Smooth muscle cell (in vitro differentiated cells): ENCODE measurements at regions not wholly inside any gene's neighbourhood (a gene's known extent, or its start where the extent isn't known, plus 50 kb on each side); places are given as distances from the start of the nearest gene placed in this dataset.

Experiments used
- DNase-seq: peaks from one replicate; lab custom pipeline; 2025; ENCODE audit not compliant: unreplicated experiment; lab: John Stamatoyannopoulos, UW
- H2AFZ ChIP-seq: fragments of 200-600 bp; sonication (generic); 2 replicates; pipeline ENCODE4 v1.6.0; 2016; ENCODE audit warnings: antibody characterized with exemption, low read depth, mild to moderate bottlenecking
- H3F3A ChIP-seq: fragments of 200-600 bp; sonication (generic); 2 replicates; pipeline ENCODE4 v1.6.0; 2017; ENCODE audit warnings: antibody characterized with exemption, low read depth
- H3K27ac ChIP-seq: fragments of 200-600 bp; sonication (generic); 2 replicates; pipeline ENCODE4 v1.5.1; 2016; ENCODE audit warnings: low read depth, mild to moderate bottlenecking
- H3K27me3 ChIP-seq: fragments of 200-600 bp; sonication (generic); 2 replicates; pipeline ENCODE4 v1.6.1; 2016; ENCODE audit warnings: low read depth, mild to moderate bottlenecking
- H3K36me3 ChIP-seq: fragments of 200-600 bp; sonication (generic); 2 replicates; pipeline ENCODE4 v1.5.1; 2016; ENCODE audit warnings: low read depth
- H3K4me1 ChIP-seq: fragments of 200-600 bp; sonication (generic); 2 replicates; pipeline ENCODE4 v1.5.1; 2016; ENCODE audit warnings: low read depth
- H3K4me2 ChIP-seq: fragments of 200-600 bp; sonication (generic); 2 replicates; pipeline ENCODE4 v1.6.0; 2016; ENCODE audit warnings: mild to moderate bottlenecking
- H3K4me3 ChIP-seq: fragments of 200-600 bp; sonication (generic); 2 replicates; pipeline ENCODE4 v1.5.1; 2016; ENCODE audit warnings: mild to moderate bottlenecking
- H3K79me2 ChIP-seq: fragments of 200-600 bp; sonication (generic); 2 replicates; pipeline ENCODE4 v1.6.0; 2016; ENCODE audit warnings: low read depth, mild to moderate bottlenecking
- H3K9ac ChIP-seq: fragments of 200-600 bp; sonication (generic); 2 replicates; pipeline ENCODE4 v1.6.0; 2016; ENCODE audit warnings: low read depth
- H3K9me3 ChIP-seq: fragments of 200-600 bp; sonication (generic); replicated peaks from 2 replicates; pipeline ENCODE4 v1.5.1; 2016; ENCODE audit warnings: low read depth
- H4K20me1 ChIP-seq: fragments of 200-600 bp; sonication (generic); 2 replicates; pipeline ENCODE4 v1.6.0; 2016; ENCODE audit warnings: low read depth
- CTCF ChIP-seq: fragments of 200-600 bp; sonication (generic); IDR thresholded peaks from 2 replicates; pipeline ENCODE4 v1.5.1; 2017; ENCODE audit warnings: borderline replicate concordance, mild to moderate bottlenecking, antibody characterized with exemption; ENCODE audit not compliant: insufficient read depth, poor library complexity, severe bottlenecking
- WGBS: methylation state at CpG from one replicate; pipeline ENCODE4 v1.1.7; 2016; ENCODE audit warnings: low lambda C conversion rate; 5-methylcytosine and 5-hydroxymethylcytosine counted together

- Histone ChIP-seq H2AFZ (no peak overlapping the region), H3K27me3 (no peaks in the 10 kb centered on the region), H3F3A (no peaks in the 10 kb centered on the region), H3K4me2 (no peak overlapping the region), H4K20me1 (no peaks in the 10 kb centered on the region), H3K9ac (no peak overlapping the region), H3K9me3 (no peaks in the 10 kb centered on the region), H3K27ac (no peak overlapping the region), H3K4me3 (no peak overlapping the region), H3K4me1 (no peaks in the 10 kb centered on the region), H3K79me2 (no peaks in the 10 kb centered on the region), H3K36me3 (no peaks in the 10 kb centered on the region)
- WGBS: 100% methylated on average over 1 of the region's 1 CpG
- DNase-seq: no peak
- TF ChIP-seq CTCF: no peak
Measured at GRCh38 chr3:33993631-33994030, 195.2 kb downstream of the PDCD6IP start.

GRCh38 chr3:33994568-33994967, 196.1 kb downstream of the PDCD6IP start:
- no peaks in the 10 kb centered on the region for H3F3A ChIP-seq
- no peaks in the 10 kb centered on the region for H3K9me3 ChIP-seq
- H3K4me1 ChIP-seq: no peaks in the 10 kb centered on the region
- no peak overlapping the region for H3K4me2 ChIP-seq
- H3K27ac ChIP-seq: no peak overlapping the region
- peaks cover under 1% of the 10 kb centered on the region for H3K27me3 ChIP-seq
- H3K4me3 ChIP-seq: no peak overlapping the region
- no peaks in the 10 kb centered on the region for H3K36me3 ChIP-seq
- no peaks in the 10 kb centered on the region for H3K79me2 ChIP-seq
- H2AFZ ChIP-seq: no peak overlapping the region
- H3K9ac ChIP-seq: no peak overlapping the region
- no peak for TF ChIP-seq CTCF
- no peak for DNase-seq
- H4K20me1 ChIP-seq: no peaks in the 10 kb centered on the region
- 0% methylated on average over 1 of the region's 1 CpG for WGBS

DNA sequence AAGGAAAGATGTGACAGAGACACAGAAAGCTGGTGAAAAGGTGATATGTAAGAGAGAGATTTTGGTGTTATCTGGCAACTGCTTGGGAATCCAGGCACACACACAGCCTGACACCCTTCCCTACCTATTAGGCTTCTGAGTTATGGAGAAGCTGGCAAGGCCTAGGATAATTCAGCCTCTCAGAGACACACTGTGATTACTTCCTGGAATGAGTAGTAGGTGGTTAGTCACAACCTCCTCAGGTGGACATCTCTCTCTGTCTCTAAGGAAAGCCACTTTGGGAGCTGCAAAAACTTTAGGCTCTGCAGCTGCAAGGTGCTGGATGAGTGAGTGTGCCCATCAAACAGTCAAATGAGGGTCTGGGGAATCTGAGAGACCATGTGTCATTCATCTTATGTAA, 201.9 kb downstream of the PDCD6IP start:
- Histone ChIP-seq H3K9me3 (no peaks in the 10 kb centered on the region), H2AFZ (no peak overlapping the region), H4K20me1 (no peaks in the 10 kb centered on the region), H3K36me3 (no peaks in the 10 kb centered on the region), H3K27me3 (peaks cover 46% of the 10 kb centered on the region), H3K27ac (no peak overlapping the region), H3K4me3 (no peak overlapping the region), H3K9ac (no peak overlapping the region), H3K79me2 (no peaks in the 10 kb centered on the region), H3K4me2 (no peak overlapping the region), H3F3A (no peaks in the 10 kb centered on the region), H3K4me1 (peaks cover 18% of the 10 kb centered on the region)
- TF ChIP-seq CTCF: no peak
- DNase-seq: no peak

DNA sequence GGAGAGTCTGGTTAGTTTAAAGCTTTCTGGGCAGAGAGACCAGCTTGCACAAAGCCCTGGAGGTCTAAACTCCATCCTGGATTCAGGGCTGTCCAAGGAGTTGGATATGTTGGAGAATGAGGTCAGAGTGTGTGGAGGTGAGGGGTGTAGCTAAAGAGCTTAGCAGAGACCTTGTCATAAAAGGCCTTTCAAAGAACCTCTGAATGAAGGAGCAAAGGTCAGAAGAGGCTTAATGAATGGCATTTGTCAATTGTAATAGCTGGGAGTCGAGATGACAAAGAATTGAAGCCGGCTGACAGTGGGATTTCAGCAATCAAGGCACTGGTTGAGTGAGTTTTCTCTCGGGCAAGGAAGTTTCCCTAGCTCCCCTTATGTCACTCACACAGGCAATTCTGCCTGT, 202.6 kb downstream of the PDCD6IP start:
- 68% methylated on average over 3 of the region's 3 CpGs for whole genome bisulfite sequencing
- Histone ChIP-seq H3F3A (no peaks in the 10 kb centered on the region), H3K27me3 (peaks cover 52% of the 10 kb centered on the region), H3K9ac (no peak overlapping the region), H3K4me2 (no peak overlapping the region), H3K9me3 (no peaks in the 10 kb centered on the region), H3K4me1 (peaks cover 18% of the 10 kb centered on the region), H2AFZ (no peak overlapping the region), H3K79me2 (no peaks in the 10 kb centered on the region), H4K20me1 (no peaks in the 10 kb centered on the region), H3K27ac (no peak overlapping the region), H3K4me3 (no peak overlapping the region), H3K36me3 (no peaks in the 10 kb centered on the region)
- DNase-seq: no peak
- no peak for TF ChIP-seq CTCF
